ENCODE measurements at regions not wholly inside any gene's neighbourhood (a gene's known extent, or its start where the extent isn't known, plus 50 kb on each side); places are given as distances from the start of the nearest gene placed in this dataset.

- TF ChIP-seq ZBTB33 (IDR thresholded peaks at IDR 0.05; ENCODE audit: borderline replicate concordance, low read depth) (no peak), RAD21 (IDR thresholded peaks at IDR 0.05; ENCODE audit: low read length) (no peak), MAX (IDR thresholded peaks at IDR 0.05; ENCODE audit: low read depth) (no peak)
Observed at GRCh38 chr3:194772241-194773000, 86.7 kb downstream of the FAM43A start.
